ENCODE measurements at regions not wholly inside any gene's neighbourhood (a gene's known extent, or its start where the extent isn't known, plus 50 kb on each side); places are given as distances from the start of the nearest gene placed in this dataset.

- DNase-seq: no peak
Measured at GRCh38 chr10:59595593-59595992, 114.1 kb downstream of the SLC16A9 start.

GRCh38 chr10:59593768-59594167, 115.9 kb downstream of the SLC16A9 start:
- no peaks in the 10 kb centered on the region for H3K9me3 Mint-ChIP-seq
- H3K4me3 Mint-ChIP-seq: no peak overlapping the region
- peaks cover 12 to 55% of the 10 kb centered on the region in 2 donors for H3K27me3 Mint-ChIP-seq
- H3K4me1 Mint-ChIP-seq (ENCODE audit: low read depth in 2 of 2): no peaks in the 10 kb centered on the region
- DNase-seq (no peak), ATAC-seq (replicated peaks) (no peak)
- H3K27ac Mint-ChIP-seq: no peak overlapping the region
- peaks cover 3% of the 10 kb centered on the region for H3K36me3 Mint-ChIP-seq (ENCODE audit: insufficient read depth)

More at GRCh38 chr10:59595593-59595992, 114.1 kb downstream of the SLC16A9 start:
- peaks cover 17 to 51% of the 10 kb centered on the region in 2 donors for H3K27me3 Mint-ChIP-seq
- H3K36me3 Mint-ChIP-seq (ENCODE audit: insufficient read depth): peaks cover 3% of the 10 kb centered on the region
- ATAC-seq (replicated peaks): no peak
- H3K4me1 Mint-ChIP-seq (ENCODE audit: low read depth in 2 of 2): no peaks in the 10 kb centered on the region
- H3K4me3 Mint-ChIP-seq: no peak overlapping the region
- no peak overlapping the region for H3K27ac Mint-ChIP-seq
- no peaks in the 10 kb centered on the region for H3K9me3 Mint-ChIP-seq

GRCh38 chr10:59589796-59590195, 119.9 kb downstream of the SLC16A9 start:
- no peaks in the 10 kb centered on the region for H3K4me1 Mint-ChIP-seq (ENCODE audit: low read depth in 2 of 2)
- no peaks in the 10 kb centered on the region for H3K36me3 Mint-ChIP-seq (ENCODE audit: insufficient read depth)
- H3K4me3 Mint-ChIP-seq: no peak overlapping the region
- ATAC-seq (replicated peaks): no peak
- no peaks in the 10 kb centered on the region for H3K9me3 Mint-ChIP-seq
- H3K27ac Mint-ChIP-seq: no peak overlapping the region
- peaks cover 5 to 38% of the 10 kb centered on the region in 2 donors for H3K27me3 Mint-ChIP-seq
- no peak for DNase-seq

GRCh38 chr10:59588791-59589190, 120.9 kb downstream of the SLC16A9 start:
- ATAC-seq (replicated peaks) (no peak), DNase-seq (no peak)
- Mint-ChIP-seq H3K4me1 (ENCODE audit: low read depth in 2 of 2) (no peaks in the 10 kb centered on the region), H3K9me3 (no peaks in the 10 kb centered on the region), H3K27me3 (peaks cover 2 to 35% of the 10 kb centered on the region in 2 donors), H3K4me3 (no peak overlapping the region), H3K36me3 (ENCODE audit: insufficient read depth) (no peaks in the 10 kb centered on the region), H3K27ac (no peak overlapping the region)

- Mint-ChIP-seq H3K36me3 (ENCODE audit: insufficient read depth) (no peaks in the 10 kb centered on the region), H3K9me3 (no peaks in the 10 kb centered on the region), H3K27ac (no peak overlapping the region), H3K27me3 (peaks cover 0 to 31% of the 10 kb centered on the region in 2 donors), H3K4me1 (ENCODE audit: low read depth in 2 of 2) (no peaks in the 10 kb centered on the region), H3K4me3 (no peak overlapping the region)
- no peak for DNase-seq
- ATAC-seq (replicated peaks): no peak
Measured at GRCh38 chr10:59587756-59588140, 121.9 kb downstream of the SLC16A9 start.

- H3K9me3 Mint-ChIP-seq: no peaks in the 10 kb centered on the region
- no peaks in the 10 kb centered on the region for H3K36me3 Mint-ChIP-seq (ENCODE audit: insufficient read depth)
- H3K4me3 Mint-ChIP-seq: no peak overlapping the region
- no peak overlapping the region for H3K27ac Mint-ChIP-seq
- peaks cover 0 to 30% of the 10 kb centered on the region in 2 donors for H3K27me3 Mint-ChIP-seq
- DNase-seq (no peak), ATAC-seq (replicated peaks) (no peak)
- H3K4me1 Mint-ChIP-seq (ENCODE audit: low read depth in 2 of 2): no peaks in the 10 kb centered on the region
Measured at GRCh38 chr10:59587083-59587755, 122.4 kb downstream of the SLC16A9 start.

GRCh38 chr10:59586407-59586891, 123.2 kb downstream of the SLC16A9 start:
- peaks cover 0 to 22% of the 10 kb centered on the region in 2 donors for H3K27me3 Mint-ChIP-seq

GRCh38 chr10:59585046-59585700, 124.5 kb downstream of the SLC16A9 start:
- H3K36me3 Mint-ChIP-seq (ENCODE audit: insufficient read depth): no peaks in the 10 kb centered on the region
- H3K27ac Mint-ChIP-seq: no peak overlapping the region
- no peak overlapping the region for H3K4me3 Mint-ChIP-seq
- DNase-seq (no peak), ATAC-seq (replicated peaks) (no peak)
- peaks cover 0 to 10% of the 10 kb centered on the region in 2 donors for H3K27me3 Mint-ChIP-seq
- no peaks in the 10 kb centered on the region for H3K4me1 Mint-ChIP-seq (ENCODE audit: low read depth in 2 of 2)
- no peaks in the 10 kb centered on the region for H3K9me3 Mint-ChIP-seq

More at GRCh38 chr10:59586407-59586891, 123.2 kb downstream of the SLC16A9 start:
- no peak overlapping the region for H3K27ac Mint-ChIP-seq
- H3K36me3 Mint-ChIP-seq (ENCODE audit: insufficient read depth): no peaks in the 10 kb centered on the region
- H3K4me1 Mint-ChIP-seq (ENCODE audit: low read depth in 2 of 2): no peaks in the 10 kb centered on the region
- ATAC-seq (replicated peaks) (no peak), DNase-seq (no peak)
- H3K4me3 Mint-ChIP-seq: no peak overlapping the region
- H3K9me3 Mint-ChIP-seq: no peaks in the 10 kb centered on the region

GRCh38 chr10:59582780-59583179, 126.9 kb downstream of the SLC16A9 start:
- Mint-ChIP-seq H3K4me3 (no peak overlapping the region), H3K27ac (no peak overlapping the region), H3K9me3 (no peaks in the 10 kb centered on the region), H3K4me1 (ENCODE audit: low read depth in 2 of 2) (no peaks in the 10 kb centered on the region), H3K36me3 (ENCODE audit: insufficient read depth) (no peaks in the 10 kb centered on the region), H3K27me3 (peaks cover 0 to 10% of the 10 kb centered on the region in 2 donors)
- ATAC-seq (replicated peaks) (no peak), DNase-seq (no peak)

GRCh38 chr10:59582058-59582457, 127.6 kb downstream of the SLC16A9 start:
- H3K4me1 Mint-ChIP-seq (ENCODE audit: low read depth in 2 of 2): no peaks in the 10 kb centered on the region
- no peaks in the 10 kb centered on the region for H3K9me3 Mint-ChIP-seq
- H3K27me3 Mint-ChIP-seq: peaks cover 0 to 10% of the 10 kb centered on the region in 2 donors
- H3K36me3 Mint-ChIP-seq (ENCODE audit: insufficient read depth): no peaks in the 10 kb centered on the region
- H3K4me3 Mint-ChIP-seq: no peak overlapping the region
- no peak for ATAC-seq (replicated peaks)
- DNase-seq: no peak
- no peak overlapping the region for H3K27ac Mint-ChIP-seq

- Mint-ChIP-seq H3K9me3 (no peaks in the 10 kb centered on the region), H3K4me3 (no peak overlapping the region), H3K27ac (no peak overlapping the region), H3K36me3 (ENCODE audit: insufficient read depth) (no peaks in the 10 kb centered on the region), H3K27me3 (peaks cover 0 to 10% of the 10 kb centered on the region in 2 donors), H3K4me1 (ENCODE audit: low read depth in 2 of 2) (no peaks in the 10 kb centered on the region)
- DNase-seq (no peak), ATAC-seq (replicated peaks) (no peak)
Measured at GRCh38 chr10:59580026-59580863, 129.4 kb downstream of the SLC16A9 start.

- DNase-seq (no peak), ATAC-seq (replicated peaks) (no peak)
- no peaks in the 10 kb centered on the region for H3K4me1 Mint-ChIP-seq (ENCODE audit: low read depth in 2 of 2)
- H3K4me3 Mint-ChIP-seq: no peak overlapping the region
- H3K9me3 Mint-ChIP-seq: no peaks in the 10 kb centered on the region
- H3K27me3 Mint-ChIP-seq: peaks cover 0 to 6% of the 10 kb centered on the region in 2 donors
- H3K27ac Mint-ChIP-seq: no peak overlapping the region
- no peaks in the 10 kb centered on the region for H3K36me3 Mint-ChIP-seq (ENCODE audit: insufficient read depth)
Measured at GRCh38 chr10:59578741-59579140, 130.9 kb downstream of the SLC16A9 start.

- no peaks in the 10 kb centered on the region for H3K27me3 Mint-ChIP-seq
- H3K36me3 Mint-ChIP-seq (ENCODE audit: insufficient read depth): no peaks in the 10 kb centered on the region
- H3K4me1 Mint-ChIP-seq (ENCODE audit: low read depth in 2 of 2): no peaks in the 10 kb centered on the region
- DNase-seq: no peak
- no peaks in the 10 kb centered on the region for H3K9me3 Mint-ChIP-seq
- ATAC-seq (replicated peaks): no peak
- H3K4me3 Mint-ChIP-seq: no peak overlapping the region
- no peak overlapping the region for H3K27ac Mint-ChIP-seq
Measured at GRCh38 chr10:59577984-59578383, 131.7 kb downstream of the SLC16A9 start.

All from effector memory CD8-positive, alpha-beta T cell (primary cell).